Brain microvascular endothelial cell (primary cell): ENCODE measurements at regions not wholly inside any gene's neighbourhood (a gene's known extent, or its start where the extent isn't known, plus 50 kb on each side); places are given as distances from the start of the nearest gene placed in this dataset.
A peak's percentile ranks its signal among the peaks of the same experiment; 100 is the strongest.

ENCODE experiments used
- DNase-seq: peaks from one replicate; pipeline ENCODE4 v3.0.0-alpha.2; 2020
- H3K27ac ChIP-seq: fragments of 250-450 bp; sonication (Bioruptor Pico); 2 replicates; pipeline ENCODE4 v1.5.1; 2020; ENCODE audit warnings: mild to moderate bottlenecking, moderate library complexity
- H3K27me3 ChIP-seq: fragments of 250-450 bp; sonication (Bioruptor Pico); replicated peaks from 2 replicates; pipeline ENCODE4 v1.5.1; 2020; ENCODE audit warnings: mild to moderate bottlenecking
- H3K36me3 ChIP-seq: fragments of 250-450 bp; sonication (Bioruptor Pico); replicated peaks from 2 replicates; pipeline ENCODE4 v1.5.1; 2020; ENCODE audit warnings: mild to moderate bottlenecking
- H3K4me3 ChIP-seq: 2 replicates; pipeline ENCODE4 v1.5.1; 2011; ENCODE audit warnings: low read depth, mild to moderate bottlenecking, control low read depth, low read length, moderate library complexity
- CTCF ChIP-seq: IDR thresholded peaks from 2 replicates; pipeline ENCODE4 v1.5.1; 2011; ENCODE audit warnings: low read depth, mild to moderate bottlenecking, moderate library complexity, low read length, control low read depth, inconsistent platforms; ENCODE audit errors: missing control alignments
- in situ Hi-C: cut with HindIII; loops from 2 replicates; pipeline ENCODE4 v1.10.0; 2017; ENCODE audit warnings: low sequenced_read_pairs, low pct_ligation_motif_present

GRCh38 chr2:64223055-64223454 is 78.8 kb upstream of the PELI1 start:
- Histone ChIP-seq H3K36me3 (no peaks in the 10 kb centered on the region), H3K27me3 (peaks cover 2% of the 10 kb centered on the region), H3K4me3 (no peak overlapping the region), H3K27ac (no peak overlapping the region)
- no peak for TF ChIP-seq CTCF
- DNase-seq: no peak
- in situ Hi-C loops: loop anchor here (25.0 kb wide), 1 partner anchor 161 kb away; no protein-coding TSS in a partner anchor

- H3K36me3 ChIP-seq: no peaks in the 10 kb centered on the region
- no peak for TF ChIP-seq CTCF
- H3K4me3 ChIP-seq: no peak overlapping the region
- in situ Hi-C loops: no loop called here
- peaks cover 2% of the 10 kb centered on the region for H3K27me3 ChIP-seq
- peak; percentile 42 for DNase-seq
- H3K27ac ChIP-seq: no peak overlapping the region
These were observed 81.3 kb upstream of the PELI1 start for GRCh38 chr2:64225491-64225890.

DNA sequence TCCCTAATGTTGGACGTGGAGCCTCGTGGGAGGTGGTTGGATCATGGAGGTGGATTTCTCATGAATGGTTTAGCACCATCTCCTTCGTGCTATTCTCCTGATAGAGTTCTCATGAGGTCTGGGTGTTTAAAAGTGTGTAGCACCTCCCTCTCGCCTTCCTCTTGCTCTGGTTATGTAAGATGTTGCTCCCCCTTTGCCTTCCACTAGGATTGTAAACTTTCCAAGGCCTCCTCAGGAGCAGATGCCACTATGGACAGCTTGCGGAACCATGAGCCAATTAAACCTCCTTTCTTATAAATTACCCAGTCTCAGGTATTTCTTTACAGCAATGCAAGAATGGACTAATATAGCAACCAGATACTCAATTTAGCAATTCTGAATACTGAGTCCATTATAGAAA is 82.4 kb upstream of the PELI1 start:
- DNase-seq: no peak
- no peaks in the 10 kb centered on the region for H3K36me3 ChIP-seq
- no peak overlapping the region for H3K4me3 ChIP-seq
- TF ChIP-seq CTCF: no peak
- in situ Hi-C loops: no loop called here
- peaks cover 1% of the 10 kb centered on the region for H3K27me3 ChIP-seq
- no peak overlapping the region for H3K27ac ChIP-seq

- no peak overlapping the region for H3K27ac ChIP-seq
These were observed 83.4 kb upstream of the PELI1 start for GRCh38 chr2:64227603-64228125.

DNA sequence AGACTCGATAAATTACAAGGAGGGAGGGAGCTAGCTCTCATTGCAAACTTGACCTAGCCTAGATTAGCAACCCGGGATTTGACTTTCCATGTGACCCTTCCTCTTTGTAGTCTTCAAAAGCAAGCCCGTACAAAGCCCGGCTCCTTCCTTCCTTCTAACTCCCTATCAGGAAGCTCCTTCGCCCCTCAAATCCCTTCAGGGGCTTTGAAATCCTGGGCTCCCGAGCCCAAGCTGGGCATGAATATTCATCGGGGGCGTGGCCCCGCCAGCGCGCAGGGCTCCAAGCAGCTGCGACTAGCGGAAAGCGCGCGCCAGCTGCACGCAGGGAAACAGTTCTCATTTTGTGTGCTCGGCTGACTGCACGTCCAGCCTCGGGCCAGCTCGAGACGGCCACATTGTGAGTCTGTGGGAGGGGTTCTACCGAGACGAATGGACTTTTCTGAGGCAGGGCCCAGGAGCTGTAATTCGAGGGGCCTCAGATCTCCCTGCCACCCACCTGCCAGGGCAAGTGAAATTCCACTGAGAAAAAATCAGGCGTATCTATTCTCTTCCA is 84.0 kb upstream of the PELI1 start:
- H3K4me3 ChIP-seq: peak overlapping the region; percentile 48
- no peaks in the 10 kb centered on the region for H3K36me3 ChIP-seq
- H3K27me3 ChIP-seq: no peaks in the 10 kb centered on the region
- peak; percentile 31 for TF ChIP-seq CTCF
- in situ Hi-C loops: no loop called here
- peak; percentile 46 for DNase-seq
- H3K27ac ChIP-seq: no peak overlapping the region

More at GRCh38 chr2:64227603-64228125, 83.4 kb upstream of the PELI1 start:
- TF ChIP-seq CTCF: no peak
- in situ Hi-C loops: no loop called here
- Histone ChIP-seq H3K36me3 (no peaks in the 10 kb centered on the region), H3K4me3 (peak overlapping the region; percentile 48), H3K27me3 (no peaks in the 10 kb centered on the region)
- no peak for DNase-seq

DNA sequence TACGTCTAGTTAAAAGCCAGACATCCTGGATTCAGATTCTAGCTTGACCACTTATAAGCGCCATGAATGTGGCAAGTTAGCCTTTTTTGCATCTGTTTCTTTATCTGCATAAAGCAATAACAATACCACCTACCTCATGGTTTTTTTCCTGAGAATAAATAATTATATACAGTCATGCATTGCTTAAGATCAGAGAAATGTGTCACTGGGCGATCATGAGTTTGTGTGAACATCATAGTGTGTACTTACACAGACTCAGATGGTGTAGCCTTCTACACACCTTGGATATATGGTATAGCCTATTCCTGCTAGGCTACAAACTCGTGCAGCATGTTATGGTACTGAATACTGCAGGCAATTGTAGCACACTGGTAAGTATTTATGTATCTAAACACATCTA is 84.7 kb upstream of the PELI1 start:
- Histone ChIP-seq H3K36me3 (no peaks in the 10 kb centered on the region), H3K4me3 (no peak overlapping the region), H3K27me3 (no peaks in the 10 kb centered on the region), H3K27ac (no peak overlapping the region)
- no peak for DNase-seq
- in situ Hi-C loops: no loop called here
- TF ChIP-seq CTCF: no peak
